ENCODE measurements at regions not wholly inside any gene's neighbourhood (a gene's known extent, or its start where the extent isn't known, plus 50 kb on each side); places are given as distances from the start of the nearest gene placed in this dataset.
A peak's percentile ranks its signal among the peaks of the same experiment; 100 is the strongest.

- TF ChIP-seq SP1 (IDR thresholded peaks at IDR 0.05): no peak
- TF ChIP-seq ELF4 (IDR thresholded peaks at IDR 0.05): no peak
- no peak for TF ChIP-seq L3MBTL2 (conservative IDR thresholded peaks at IDR 0.05)
- no peak for TF ChIP-seq CTBP1 (IDR thresholded peaks at IDR 0.05; ENCODE audit: borderline replicate concordance)
- no peak for TF ChIP-seq FOXK2 (IDR thresholded peaks at IDR 0.05)
- no peak for TF ChIP-seq NFRKB (IDR thresholded peaks at IDR 0.05)
- no peak for TF ChIP-seq SUZ12 (IDR thresholded peaks at IDR 0.05)
- no peak for TF ChIP-seq FOXM1 (IDR thresholded peaks at IDR 0.05; ENCODE audit: borderline replicate concordance)
- TF ChIP-seq HDGF (IDR thresholded peaks at IDR 0.05; ENCODE audit: borderline replicate concordance): no peak
- no peak for TF ChIP-seq BHLHE40 (IDR thresholded peaks at IDR 0.05; ENCODE audit: borderline replicate concordance)
- no peak for TF ChIP-seq TARDBP (IDR thresholded peaks at IDR 0.05)
- no peak for TF ChIP-seq PKNOX1 (IDR thresholded peaks at IDR 0.05)
- no peak for TF ChIP-seq ARNT (IDR thresholded peaks at IDR 0.05)
- no peak for TF ChIP-seq LEF1 (IDR thresholded peaks at IDR 0.05; ENCODE audit: borderline replicate concordance)
- no peak for TF ChIP-seq FOXA1 (IDR thresholded peaks at IDR 0.05)
- TF ChIP-seq ZNF384 (IDR thresholded peaks at IDR 0.05): no peak
- POLR2A ChIA-PET: no interaction called here
- DNase-seq (ENCODE audit: extremely low spot score): no peak
- CTCF ChIA-PET: interaction anchor here (1.5 kb wide), 1 partner anchor 24 kb away, joined by 4 read pairs; no protein-coding TSS in a partner anchor
Observed at GRCh38 chr18:35780937-35781336, 191.5 kb upstream of the RMP24 start.

- TF ChIP-seq BHLHE40 (IDR thresholded peaks at IDR 0.05; ENCODE audit: borderline replicate concordance) (no peak), CTBP1 (IDR thresholded peaks at IDR 0.05; ENCODE audit: borderline replicate concordance) (no peak), PKNOX1 (IDR thresholded peaks at IDR 0.05) (no peak), SP1 (IDR thresholded peaks at IDR 0.05) (no peak), ZNF384 (IDR thresholded peaks at IDR 0.05) (no peak), L3MBTL2 (conservative IDR thresholded peaks at IDR 0.05) (no peak), LEF1 (IDR thresholded peaks at IDR 0.05; ENCODE audit: borderline replicate concordance) (no peak), ELF4 (IDR thresholded peaks at IDR 0.05) (no peak), ARNT (IDR thresholded peaks at IDR 0.05) (no peak), NFRKB (IDR thresholded peaks at IDR 0.05) (no peak), FOXM1 (IDR thresholded peaks at IDR 0.05; ENCODE audit: borderline replicate concordance) (no peak), SUZ12 (IDR thresholded peaks at IDR 0.05) (no peak), FOXA1 (IDR thresholded peaks at IDR 0.05) (no peak), TARDBP (IDR thresholded peaks at IDR 0.05) (no peak), FOXK2 (IDR thresholded peaks at IDR 0.05) (no peak), HDGF (IDR thresholded peaks at IDR 0.05; ENCODE audit: borderline replicate concordance) (no peak)
- no peak for DNase-seq (ENCODE audit: extremely low spot score)
- ChIA-PET POLR2A (no interaction called here), CTCF (no interaction called here)
Observed at GRCh38 chr18:35782926-35783325, 189.6 kb upstream of the RMP24 start.

DNA sequence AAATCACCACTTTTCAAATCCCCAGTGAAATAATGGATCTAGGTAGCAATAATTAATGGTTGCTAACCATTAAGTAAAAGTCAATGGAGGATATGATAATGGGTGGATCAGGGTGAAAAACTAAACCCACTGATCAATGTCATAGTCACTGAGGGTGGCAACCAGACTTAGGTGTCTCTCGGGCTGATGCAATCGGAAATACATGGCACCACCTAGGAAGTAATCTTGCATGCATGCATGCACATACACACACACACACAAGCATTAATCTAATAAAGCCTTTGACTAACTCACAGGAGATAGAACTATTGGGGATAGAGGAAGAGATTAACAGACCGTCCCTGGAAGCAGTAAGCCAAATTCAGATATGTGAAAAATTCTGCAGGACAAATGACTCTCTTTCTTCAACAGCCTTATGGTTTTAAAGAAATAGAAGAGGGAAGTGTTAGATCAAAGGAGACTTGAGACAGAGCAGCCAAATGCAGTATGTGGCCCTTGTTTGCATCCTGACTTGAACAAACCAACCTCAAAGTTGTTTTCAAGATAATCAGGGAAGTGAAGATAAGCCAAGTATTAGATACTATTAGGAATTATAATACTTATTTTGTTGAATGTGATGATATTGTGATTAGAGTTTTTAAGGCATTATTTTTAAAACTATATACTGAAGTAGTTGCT lies 186.0 kb upstream of the RMP24 start:
- CTCF ChIA-PET: no interaction called here
- POLR2A ChIA-PET: no interaction called here
- no peak for DNase-seq (ENCODE audit: extremely low spot score)
- TF ChIP-seq LEF1 (IDR thresholded peaks at IDR 0.05; ENCODE audit: borderline replicate concordance): no peak
- no peak for TF ChIP-seq PKNOX1 (IDR thresholded peaks at IDR 0.05)
- TF ChIP-seq SP1 (IDR thresholded peaks at IDR 0.05): no peak
- no peak for TF ChIP-seq FOXK2 (IDR thresholded peaks at IDR 0.05)
- TF ChIP-seq HDGF (IDR thresholded peaks at IDR 0.05; ENCODE audit: borderline replicate concordance): no peak
- no peak for TF ChIP-seq ELF4 (IDR thresholded peaks at IDR 0.05)
- no peak for TF ChIP-seq NFRKB (IDR thresholded peaks at IDR 0.05)
- no peak for TF ChIP-seq SUZ12 (IDR thresholded peaks at IDR 0.05)
- no peak for TF ChIP-seq FOXM1 (IDR thresholded peaks at IDR 0.05; ENCODE audit: borderline replicate concordance)

DNA sequence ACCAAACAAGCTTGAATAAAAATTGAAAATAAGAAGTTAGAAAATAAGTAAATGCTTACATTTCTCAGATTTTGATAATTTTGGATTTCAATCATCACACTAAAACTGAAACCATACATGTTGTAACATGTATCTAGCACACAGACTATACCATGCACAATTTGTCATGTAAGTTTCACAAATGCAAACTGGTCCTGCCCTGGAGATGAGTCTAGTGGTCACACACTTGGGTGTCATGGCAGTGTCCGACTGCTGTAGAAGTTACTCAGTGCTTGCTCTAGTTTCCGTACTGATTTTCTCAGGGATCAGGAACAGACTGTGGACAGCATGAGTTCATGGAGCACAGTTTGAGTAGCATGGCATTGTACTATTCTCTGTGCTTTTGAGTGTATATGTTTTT lies 182.9 kb upstream of the RMP24 start:
- ChIA-PET CTCF (no interaction called here), POLR2A (no interaction called here)
- DNase-seq (ENCODE audit: extremely low spot score): no peak
- TF ChIP-seq SP1 (IDR thresholded peaks at IDR 0.05): no peak
- no peak for TF ChIP-seq L3MBTL2 (conservative IDR thresholded peaks at IDR 0.05)
- no peak for TF ChIP-seq FOXA1 (IDR thresholded peaks at IDR 0.05)
- TF ChIP-seq ELF4 (IDR thresholded peaks at IDR 0.05): no peak
- TF ChIP-seq ZNF384 (IDR thresholded peaks at IDR 0.05): no peak

DNA sequence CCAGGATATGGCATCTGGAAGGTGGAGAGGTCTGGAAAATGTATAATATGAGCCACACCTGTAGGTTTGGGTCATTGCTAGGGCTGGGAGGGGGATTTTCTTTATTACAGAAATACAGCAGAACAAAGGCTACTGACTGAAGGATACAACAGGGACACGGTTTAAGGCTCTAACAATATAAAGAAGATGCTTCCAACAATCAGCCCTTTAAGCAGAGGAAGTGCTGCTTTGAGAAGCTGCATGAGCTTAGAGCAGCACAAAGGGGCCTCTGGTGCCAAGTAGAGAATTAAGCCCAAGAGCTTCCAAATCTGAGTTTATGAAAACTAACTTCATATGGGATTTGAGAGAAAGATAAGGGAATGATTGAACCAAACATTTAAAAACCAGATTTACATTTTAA lies 174.5 kb upstream of the RMP24 start:
- TF ChIP-seq SUZ12 (IDR thresholded peaks at IDR 0.05): no peak
- no peak for DNase-seq (ENCODE audit: extremely low spot score)
- POLR2A ChIA-PET: no interaction called here
- CTCF ChIA-PET: no interaction called here

GRCh38 chr18:35803551-35803950 lies 168.9 kb upstream of the RMP24 start:
- ChIA-PET CTCF (no interaction called here), POLR2A (no interaction called here)
- no peak for DNase-seq (ENCODE audit: extremely low spot score)
- TF ChIP-seq SUZ12 (IDR thresholded peaks at IDR 0.05) (no peak), ARNT (IDR thresholded peaks at IDR 0.05) (no peak), L3MBTL2 (conservative IDR thresholded peaks at IDR 0.05) (no peak), LEF1 (IDR thresholded peaks at IDR 0.05; ENCODE audit: borderline replicate concordance) (no peak), ZNF384 (IDR thresholded peaks at IDR 0.05) (no peak)

DNA sequence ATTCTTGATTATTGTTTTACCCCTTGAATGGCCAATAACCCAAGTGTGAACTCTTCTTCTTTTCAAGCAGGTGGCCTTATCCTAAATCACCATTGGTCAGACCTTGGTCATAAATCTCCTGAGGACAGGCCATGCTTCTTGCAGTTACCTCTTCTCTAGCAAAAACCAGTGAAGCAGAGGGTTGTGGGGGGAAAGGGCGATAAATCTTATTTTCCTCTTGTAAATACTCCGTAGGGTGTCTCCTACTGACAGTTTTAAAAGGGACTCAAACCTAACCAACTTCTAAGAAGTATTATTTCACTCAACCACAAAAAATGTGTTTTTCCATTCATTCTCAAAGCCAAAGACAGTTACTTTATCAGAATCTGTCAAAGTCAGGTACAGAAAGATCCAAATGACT lies 168.1 kb upstream of the RMP24 start:
- POLR2A ChIA-PET: interaction anchor here (0.6 kb wide), 1 partner anchor 142 kb away, joined by 3 read pairs; no protein-coding TSS in a partner anchor
- no peak for DNase-seq (ENCODE audit: extremely low spot score)
- CTCF ChIA-PET: no interaction called here
- TF ChIP-seq ZNF384 (IDR thresholded peaks at IDR 0.05) (no peak), CTBP1 (IDR thresholded peaks at IDR 0.05; ENCODE audit: borderline replicate concordance) (0 out of 2 replicates have a peak, but pooled peaks have one; percentile 60), L3MBTL2 (conservative IDR thresholded peaks at IDR 0.05) (peak; percentile 23; the same call in 1 of the 2 replicates), FOXK2 (IDR thresholded peaks at IDR 0.05) (no peak), ELF4 (IDR thresholded peaks at IDR 0.05) (no peak), PKNOX1 (IDR thresholded peaks at IDR 0.05) (peak; percentile 96), NFRKB (IDR thresholded peaks at IDR 0.05) (no peak), SP1 (IDR thresholded peaks at IDR 0.05) (no peak)

All from HEK293T (cell line).